OCI-LY3 (cell line): ENCODE measurements at regions not wholly inside any gene's neighbourhood (a gene's known extent, or its start where the extent isn't known, plus 50 kb on each side); places are given as distances from the start of the nearest gene placed in this dataset.

Experiments
- EZH2phosphoT487 ChIP-seq: fragments of 200-600 bp; shearing (Covaris generic); IDR thresholded peaks from 2 replicates; pipeline ENCODE4 v1.6.1; 2018; ENCODE audit warnings: antibody characterized with exemption, mixed run types, low read depth
- TF ChIP-seq, protein P1 (sequence below): fragments of 200-600, 300-600 bp; sonication (generic); IDR thresholded peaks from 2 replicates; pipeline ENCODE4 v1.5.1; 2014; ENCODE audit warnings: antibody characterized with exemption, low read length, low read depth

- TF ChIP-seq, protein P1, sequence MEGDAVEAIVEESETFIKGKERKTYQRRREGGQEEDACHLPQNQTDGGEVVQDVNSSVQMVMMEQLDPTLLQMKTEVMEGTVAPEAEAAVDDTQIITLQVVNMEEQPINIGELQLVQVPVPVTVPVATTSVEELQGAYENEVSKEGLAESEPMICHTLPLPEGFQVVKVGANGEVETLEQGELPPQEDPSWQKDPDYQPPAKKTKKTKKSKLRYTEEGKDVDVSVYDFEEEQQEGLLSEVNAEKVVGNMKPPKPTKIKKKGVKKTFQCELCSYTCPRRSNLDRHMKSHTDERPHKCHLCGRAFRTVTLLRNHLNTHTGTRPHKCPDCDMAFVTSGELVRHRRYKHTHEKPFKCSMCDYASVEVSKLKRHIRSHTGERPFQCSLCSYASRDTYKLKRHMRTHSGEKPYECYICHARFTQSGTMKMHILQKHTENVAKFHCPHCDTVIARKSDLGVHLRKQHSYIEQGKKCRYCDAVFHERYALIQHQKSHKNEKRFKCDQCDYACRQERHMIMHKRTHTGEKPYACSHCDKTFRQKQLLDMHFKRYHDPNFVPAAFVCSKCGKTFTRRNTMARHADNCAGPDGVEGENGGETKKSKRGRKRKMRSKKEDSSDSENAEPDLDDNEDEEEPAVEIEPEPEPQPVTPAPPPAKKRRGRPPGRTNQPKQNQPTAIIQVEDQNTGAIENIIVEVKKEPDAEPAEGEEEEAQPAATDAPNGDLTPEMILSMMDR = no peak
- TF ChIP-seq EZH2phosphoT487 = no peak
These were observed 81.4 kb downstream of the MYCN start for GRCh38 chr2:16021611-16022363.
